ENCODE measurements at regions not wholly inside any gene's neighbourhood (a gene's known extent, or its start where the extent isn't known, plus 50 kb on each side); places are given as distances from the start of the nearest gene placed in this dataset.

- Histone ChIP-seq H3K9ac (ENCODE audit: extremely low read depth, insufficient read length, low read length) (no peak overlapping the region), H4K20me1 (ENCODE audit: control insufficient read depth, insufficient read depth, insufficient read length) (no peaks in the 10 kb centered on the region), H3K23ac (ENCODE audit: insufficient read length, low read depth, low read length) (no peak overlapping the region), H3K79me2 (ENCODE audit: insufficient read depth, low read length) (no peaks in the 10 kb centered on the region), H3K14ac (ENCODE audit: insufficient read depth, low read length) (no peak overlapping the region), H4K91ac (ENCODE audit: insufficient read length, low read depth, low read length) (no peak overlapping the region), H3K56ac (ENCODE audit: insufficient read length, low read depth, low read length) (no peak overlapping the region), H2BK12ac (ENCODE audit: insufficient read length, low read depth, low read length) (no peak overlapping the region), H3K27me3 (ENCODE audit: insufficient read depth, low read length) (no peaks in the 10 kb centered on the region), H2BK5ac (ENCODE audit: insufficient read length, low read length) (no peak overlapping the region), H3T11ph (ENCODE audit: low read length) (no peak overlapping the region), H4K8ac (replicated peaks; ENCODE audit: insufficient read length, low read depth, low read length) (no peak overlapping the region), H3K4ac (ENCODE audit: low read depth, low read length) (no peak overlapping the region), H2BK120ac (ENCODE audit: low read depth, low read length, poor library complexity, severe bottlenecking) (no peak overlapping the region), H2BK15ac (ENCODE audit: low read depth, low read length) (no peak overlapping the region), H3K23me2 (ENCODE audit: insufficient read length, low read depth, low read length, poor library complexity, severe bottlenecking) (no peaks in the 10 kb centered on the region), H2AK5ac (ENCODE audit: insufficient read length, low read length) (no peak overlapping the region), H3K4me1 (ENCODE audit: insufficient read depth, low read length) (peaks cover 4% of the 10 kb centered on the region; the same call in 1 of the 2 replicates), H2AFZ (ENCODE audit: low read length) (no peak overlapping the region), H3K9me3 (ENCODE audit: control insufficient read depth, low read depth, low read length) (no peaks in the 10 kb centered on the region), H3K79me1 (ENCODE audit: insufficient read depth, low read depth, low read length, poor library complexity, severe bottlenecking) (no peaks in the 10 kb centered on the region), H2BK20ac (ENCODE audit: low read depth, low read length, poor library complexity, severe bottlenecking) (no peak overlapping the region), H3K4me2 (ENCODE audit: insufficient read depth, insufficient read length, low read length) (no peak overlapping the region), H4K5ac (ENCODE audit: insufficient read length, low read depth, low read length) (no peak overlapping the region), H3K18ac (ENCODE audit: insufficient read length, low read depth, low read length) (no peak overlapping the region), H3K27ac (ENCODE audit: insufficient read length, low read depth, low read length) (no peak overlapping the region)
- Mint-ChIP-seq H3K36me3 (ENCODE audit: insufficient read depth in 1 of 3, low read depth in 3 of 3) (peaks cover 8 to 22% (median 20%) of the 10 kb centered on the region in 3 experiments), H3K27me3 (ENCODE audit: low read depth) (no peaks in the 10 kb centered on the region), H3K4me3 (no peak overlapping the region), H3K27ac (no peak overlapping the region; a peak in 1 of 7 replicates), H3K4me1 (peaks cover 7 to 8% of the 10 kb centered on the region in 2 experiments), H3K9me3 (peaks cover 26% of the 10 kb centered on the region in 2 experiments)
- no CpG with 5 or more reads among the region's 3 CpGs for WGBS (ENCODE audit: extremely low coverage, insufficient read length, low lambda C conversion rate)
- TF ChIP-seq CTCF (conservative IDR thresholded peaks at IDR 0.05), result no peak
- no peak for DNase-seq
These were observed 640.1 kb downstream of the EPHA4 start for GRCh38 chr2:220932041-220932440.
